ENCODE measurements at regions not wholly inside any gene's neighbourhood (a gene's known extent, or its start where the extent isn't known, plus 50 kb on each side); places are given as distances from the start of the nearest gene placed in this dataset.

- no peak for DNase-seq (ENCODE audit: low spot score)
These were observed 933.7 kb upstream of the SLITRK5 start for GRCh38 chr13:86737334-86737932.

GRCh38 chr13:86741762-86742285, 929.3 kb upstream of the SLITRK5 start:
- no peak for DNase-seq (ENCODE audit: low spot score)

GRCh38 chr13:86757236-86757978, 913.8 kb upstream of the SLITRK5 start:
- DNase-seq (ENCODE audit: low spot score), result no peak

- DNase-seq (ENCODE audit: low spot score), result no peak
These were observed 913.1 kb upstream of the SLITRK5 start for GRCh38 chr13:86758116-86758515.

GRCh38 chr13:86760620-86761019, 910.6 kb upstream of the SLITRK5 start:
- no peak for DNase-seq (ENCODE audit: low spot score)

- no peak for DNase-seq (ENCODE audit: low spot score)
These were observed 905.7 kb upstream of the SLITRK5 start for GRCh38 chr13:86765462-86765861.

GRCh38 chr13:86788616-86789015, 882.6 kb upstream of the SLITRK5 start:
- no peak for DNase-seq (ENCODE audit: low spot score)

GRCh38 chr13:86792153-86792651, 879.0 kb upstream of the SLITRK5 start:
- DNase-seq (ENCODE audit: low spot score), result no peak

- no peak for DNase-seq (ENCODE audit: low spot score)
These were observed 875.3 kb upstream of the SLITRK5 start for GRCh38 chr13:86795858-86796257.

GRCh38 chr13:86810361-86810760, 860.8 kb upstream of the SLITRK5 start:
- DNase-seq (ENCODE audit: low spot score), result no peak

GRCh38 chr13:86813198-86813597, 858.0 kb upstream of the SLITRK5 start:
- no peak for DNase-seq (ENCODE audit: low spot score)

GRCh38 chr13:86825410-86825809, 845.8 kb upstream of the SLITRK5 start:
- DNase-seq (ENCODE audit: low spot score), result no peak

- DNase-seq (ENCODE audit: low spot score), result no peak
These were observed 844.9 kb upstream of the SLITRK5 start for GRCh38 chr13:86826232-86826631.

- DNase-seq (ENCODE audit: low spot score), result no peak
These were observed 841.1 kb upstream of the SLITRK5 start for GRCh38 chr13:86830046-86830445.

- DNase-seq (ENCODE audit: low spot score), result no peak
These were observed 840.1 kb upstream of the SLITRK5 start for GRCh38 chr13:86831084-86831483.

GRCh38 chr13:86838411-86839120, 832.6 kb upstream of the SLITRK5 start:
- DNase-seq (ENCODE audit: low spot score), result no peak

GRCh38 chr13:86839221-86839620, 832.0 kb upstream of the SLITRK5 start:
- DNase-seq (ENCODE audit: low spot score), result no peak

- DNase-seq (ENCODE audit: low spot score), result no peak
These were observed 830.6 kb upstream of the SLITRK5 start for GRCh38 chr13:86840250-86841191.

- DNase-seq (ENCODE audit: low spot score), result no peak
These were observed 829.9 kb upstream of the SLITRK5 start for GRCh38 chr13:86841264-86841663.

- no peak for DNase-seq (ENCODE audit: low spot score)
These were observed 824.7 kb upstream of the SLITRK5 start for GRCh38 chr13:86846501-86846900.

GRCh38 chr13:86848716-86849115, 822.5 kb upstream of the SLITRK5 start:
- DNase-seq (ENCODE audit: low spot score), result no peak
